Dermis blood vessel endothelial cell (primary cell): ENCODE measurements at regions not wholly inside any gene's neighbourhood (a gene's known extent, or its start where the extent isn't known, plus 50 kb on each side); places are given as distances from the start of the nearest gene placed in this dataset.
"Not testable (repeated sequence)": the region's sequence is repeated elsewhere in the genome, so short reads cannot be mapped to it uniquely, and the experiment has no call there.

Experiments used
- DNase-seq: peaks from one replicate; pipeline ENCODE4 v3.0.0; 2010

- no peak for DNase-seq
These were observed 128.6 kb downstream of the SPATA31D1 start for GRCh38 chr9:82117026-82117811.

GRCh38 chr9:82122731-82123130 is 134.2 kb downstream of the SPATA31D1 start:
- no peak for DNase-seq

GRCh38 chr9:82124090-82124489 is 135.5 kb downstream of the SPATA31D1 start:
- no peak for DNase-seq

GRCh38 chr9:82126256-82126655 is 137.7 kb downstream of the SPATA31D1 start:
- no peak for DNase-seq

- DNase-seq: no peak
These were observed 138.9 kb downstream of the SPATA31D1 start for GRCh38 chr9:82127465-82127864.

GRCh38 chr9:82128011-82128696 is 139.6 kb downstream of the SPATA31D1 start:
- no peak for DNase-seq

GRCh38 chr9:82129708-82130107 is 141.1 kb downstream of the SPATA31D1 start:
- no peak for DNase-seq

GRCh38 chr9:82130331-82131042 is 141.9 kb downstream of the SPATA31D1 start:
- no peak for DNase-seq

GRCh38 chr9:82131072-82131471 is 142.5 kb downstream of the SPATA31D1 start:
- DNase-seq: no peak

- DNase-seq: no peak
These were observed 143.5 kb downstream of the SPATA31D1 start for GRCh38 chr9:82132024-82132423.

GRCh38 chr9:82134010-82134409 is 145.4 kb downstream of the SPATA31D1 start:
- no peak for DNase-seq

GRCh38 chr9:82135106-82135505 is 146.5 kb downstream of the SPATA31D1 start:
- no peak for DNase-seq

- DNase-seq: not testable (repeated sequence)
These were observed 149.5 kb downstream of the SPATA31D1 start for GRCh38 chr9:82138081-82138480.

GRCh38 chr9:82140471-82140870 is 151.9 kb downstream of the SPATA31D1 start:
- no peak for DNase-seq

GRCh38 chr9:82144803-82145202 is 156.2 kb downstream of the SPATA31D1 start:
- DNase-seq: no peak

GRCh38 chr9:82146677-82147076 is 158.1 kb downstream of the SPATA31D1 start:
- DNase-seq: no peak

- DNase-seq: no peak
These were observed 159.3 kb downstream of the SPATA31D1 start for GRCh38 chr9:82147798-82148425.

- no peak for DNase-seq
These were observed 159.8 kb downstream of the SPATA31D1 start for GRCh38 chr9:82148426-82148810.

- DNase-seq: no peak
These were observed 160.4 kb downstream of the SPATA31D1 start for GRCh38 chr9:82148901-82149461.

- DNase-seq: no peak
These were observed 161.0 kb downstream of the SPATA31D1 start for GRCh38 chr9:82149501-82149946.

GRCh38 chr9:82152181-82152580 is 163.6 kb downstream of the SPATA31D1 start:
- no peak for DNase-seq

GRCh38 chr9:82153032-82153431 is 164.5 kb downstream of the SPATA31D1 start:
- no peak for DNase-seq

GRCh38 chr9:82154573-82154972 is 166.0 kb downstream of the SPATA31D1 start:
- DNase-seq: no peak
